ENCODE measurements at regions not wholly inside any gene's neighbourhood (a gene's known extent, or its start where the extent isn't known, plus 50 kb on each side); places are given as distances from the start of the nearest gene placed in this dataset.

GRCh38 chr3:7924228-7924627, 577.4 kb upstream of the LMCD1 start:
- H3K27me3 ChIP-seq = no peaks in the 10 kb centered on the region
- no peak for DNase-seq
- H3K36me3 ChIP-seq = no peaks in the 10 kb centered on the region
- intact Hi-C loops (cut with DNase I) = no loop called here
- H3K9me3 ChIP-seq = no peaks in the 10 kb centered on the region
- no peak overlapping the region for H3K27ac ChIP-seq
- H3K4me3 ChIP-seq = no peak overlapping the region
- no peak for TF ChIP-seq CTCF (IDR thresholded peaks at IDR 0.05)
- H3K4me1 ChIP-seq = peaks cover 5% of the 10 kb centered on the region
- no peak overlapping the region for H3K9ac ChIP-seq (ENCODE audit: low read depth in 2 of 2, low read length in 2 of 2)

GRCh38 chr3:7927015-7927414, 574.6 kb upstream of the LMCD1 start:
- Histone ChIP-seq H3K9me3 (no peaks in the 10 kb centered on the region), H3K4me3 (no peak overlapping the region), H3K27me3 (no peaks in the 10 kb centered on the region), H3K9ac (ENCODE audit: low read depth in 2 of 2, low read length in 2 of 2) (no peak overlapping the region), H3K27ac (peak overlapping the region; percentile 74), H3K4me1 (peaks cover 5% of the 10 kb centered on the region), H3K36me3 (no peaks in the 10 kb centered on the region)
- no peak for DNase-seq
- no peak for TF ChIP-seq CTCF (IDR thresholded peaks at IDR 0.05)
- intact Hi-C loops (cut with DNase I) = no loop called here

GRCh38 chr3:7927864-7928263, 573.8 kb upstream of the LMCD1 start:
- intact Hi-C loops (cut with DNase I) = no loop called here
- Histone ChIP-seq H3K4me1 (peaks cover 5% of the 10 kb centered on the region), H3K4me3 (no peak overlapping the region), H3K9ac (ENCODE audit: low read depth in 2 of 2, low read length in 2 of 2) (no peak overlapping the region), H3K9me3 (no peaks in the 10 kb centered on the region), H3K27me3 (no peaks in the 10 kb centered on the region), H3K27ac (peak overlapping the region; percentile 74), H3K36me3 (no peaks in the 10 kb centered on the region)
- no peak for TF ChIP-seq CTCF (IDR thresholded peaks at IDR 0.05)
- DNase-seq = no peak

- no peak for DNase-seq
These were observed 572.2 kb upstream of the LMCD1 start for GRCh38 chr3:7929319-7929889.

GRCh38 chr3:7934362-7934761, 567.3 kb upstream of the LMCD1 start:
- H3K9me3 ChIP-seq = no peaks in the 10 kb centered on the region
- no peak overlapping the region for H3K9ac ChIP-seq (ENCODE audit: low read depth in 2 of 2, low read length in 2 of 2)
- H3K36me3 ChIP-seq = no peaks in the 10 kb centered on the region
- H3K4me3 ChIP-seq = no peak overlapping the region
- intact Hi-C loops (cut with DNase I) = no loop called here
- H3K27ac ChIP-seq = no peak overlapping the region
- H3K4me1 ChIP-seq = no peaks in the 10 kb centered on the region
- H3K27me3 ChIP-seq = no peaks in the 10 kb centered on the region
- peak; percentile 53 for DNase-seq
- no peak for TF ChIP-seq CTCF (IDR thresholded peaks at IDR 0.05)

More at GRCh38 chr3:7929319-7929889, 572.2 kb upstream of the LMCD1 start:
- intact Hi-C loops (cut with DNase I) = no loop called here
- H3K36me3 ChIP-seq = no peaks in the 10 kb centered on the region
- H3K4me3 ChIP-seq = no peak overlapping the region
- H3K4me1 ChIP-seq = no peaks in the 10 kb centered on the region
- peak overlapping the region; percentile 58 for H3K27ac ChIP-seq
- no peak overlapping the region for H3K9ac ChIP-seq (ENCODE audit: low read depth in 2 of 2, low read length in 2 of 2)
- TF ChIP-seq CTCF (IDR thresholded peaks at IDR 0.05) = no peak
- no peaks in the 10 kb centered on the region for H3K27me3 ChIP-seq
- H3K9me3 ChIP-seq = no peaks in the 10 kb centered on the region
